ENCODE measurements at regions not wholly inside any gene's neighbourhood (a gene's known extent, or its start where the extent isn't known, plus 50 kb on each side); places are given as distances from the start of the nearest gene placed in this dataset.
A peak's percentile ranks its signal among the peaks of the same experiment; 100 is the strongest.
"Not testable (repeated sequence)": the region's sequence is repeated elsewhere in the genome, so short reads cannot be mapped to it uniquely, and the experiment has no call there.

DNA sequence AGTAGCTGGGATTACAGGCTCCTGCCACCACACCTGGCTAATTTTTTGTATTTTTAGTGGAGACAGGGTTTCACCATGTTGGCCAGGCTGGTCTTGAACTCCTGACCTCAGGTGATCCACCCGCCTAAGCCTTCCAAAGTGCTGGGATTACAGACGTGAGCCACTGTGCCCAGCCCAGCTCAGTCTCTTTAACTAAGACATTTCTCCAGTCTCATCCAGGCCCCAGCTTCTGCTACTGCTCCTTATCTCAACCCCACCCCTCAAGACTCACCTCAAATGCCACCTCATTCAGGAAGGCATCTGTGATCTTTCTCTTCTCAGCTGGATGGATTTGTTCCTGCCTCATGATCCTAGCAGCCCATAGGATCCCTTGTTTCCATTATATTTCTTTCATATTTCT lies 85.9 kb upstream of the GRAMD1B start:
- DNase-seq (ENCODE audit: low spot score) = not testable (repeated sequence)

- DNase-seq (ENCODE audit: low spot score) = no peak
Measured at GRCh38 chr11:123338997-123339752, 90.9 kb upstream of the GRAMD1B start.

GRCh38 chr11:123338266-123338800 lies 91.7 kb upstream of the GRAMD1B start:
- DNase-seq (ENCODE audit: low spot score) = no peak

GRCh38 chr11:123334925-123335324 lies 95.1 kb upstream of the GRAMD1B start:
- no peak for DNase-seq (ENCODE audit: low spot score)

- not testable (repeated sequence) for DNase-seq (ENCODE audit: low spot score)
Measured at GRCh38 chr11:123332577-123332976, 97.5 kb upstream of the GRAMD1B start.

GRCh38 chr11:123330948-123331347 lies 99.1 kb upstream of the GRAMD1B start:
- no peak for DNase-seq (ENCODE audit: low spot score)

DNA sequence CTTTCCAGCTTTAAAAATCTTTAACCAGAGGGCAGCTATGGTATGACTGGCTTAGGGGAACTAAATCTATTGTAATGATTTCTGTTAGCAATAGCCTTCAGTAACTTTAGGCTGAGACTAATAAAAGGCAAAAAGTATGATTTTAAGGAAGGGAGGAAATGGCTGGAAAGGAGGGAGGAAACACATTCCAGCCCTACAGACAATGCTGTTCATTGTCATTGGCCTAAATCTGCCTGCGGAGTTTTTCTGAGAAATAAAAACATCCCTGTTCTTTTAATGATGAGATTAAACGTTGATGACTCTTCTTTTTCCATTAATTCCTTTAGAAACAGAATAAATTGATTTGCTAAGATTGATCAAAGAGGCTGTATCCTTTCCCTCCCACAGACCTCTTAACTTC lies 99.6 kb upstream of the GRAMD1B start:
- no peak for DNase-seq (ENCODE audit: low spot score)

DNA sequence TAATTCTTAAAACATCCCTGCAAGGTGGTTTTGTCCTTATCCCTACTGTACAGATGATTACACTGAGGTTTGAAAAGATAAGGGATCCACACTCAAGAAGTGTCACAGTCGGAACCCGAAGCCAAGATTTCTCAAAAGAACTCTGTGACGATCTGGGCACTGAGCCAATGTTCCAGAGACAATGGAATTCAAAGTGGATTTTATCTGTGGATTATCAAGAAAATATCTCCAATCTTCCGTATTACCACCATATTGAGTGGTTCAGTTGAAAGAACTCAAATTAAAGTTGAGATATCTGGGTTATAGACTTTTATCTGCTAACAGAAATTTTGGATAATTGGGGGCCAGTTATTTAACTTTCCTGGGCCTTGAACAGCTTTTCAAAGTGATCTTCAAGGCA lies 100.0 kb upstream of the GRAMD1B start:
- DNase-seq (ENCODE audit: low spot score) = no peak

GRCh38 chr11:123328281-123328867 lies 101.7 kb upstream of the GRAMD1B start:
- DNase-seq (ENCODE audit: low spot score) = no peak

DNA sequence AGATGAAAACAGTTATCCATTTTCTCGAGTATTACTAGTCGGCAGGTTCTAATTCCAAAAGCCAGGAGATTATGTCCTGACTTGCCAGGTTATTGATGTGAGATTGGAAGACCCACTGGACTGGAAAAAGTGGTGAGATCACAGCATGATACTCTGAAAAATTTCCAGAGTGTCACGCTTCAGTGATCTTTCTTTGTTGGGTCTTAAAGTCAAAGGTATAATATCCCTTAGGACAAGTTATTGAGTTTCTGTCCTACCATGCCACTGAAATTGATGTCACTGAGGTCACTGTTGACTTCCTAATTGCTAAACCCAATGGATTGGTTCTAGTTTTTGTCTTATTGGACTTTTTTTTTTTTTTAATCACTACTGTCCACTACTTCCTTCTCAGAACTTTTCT lies 104.5 kb upstream of the GRAMD1B start:
- DNase-seq (ENCODE audit: low spot score) = peak; percentile 69

DNA sequence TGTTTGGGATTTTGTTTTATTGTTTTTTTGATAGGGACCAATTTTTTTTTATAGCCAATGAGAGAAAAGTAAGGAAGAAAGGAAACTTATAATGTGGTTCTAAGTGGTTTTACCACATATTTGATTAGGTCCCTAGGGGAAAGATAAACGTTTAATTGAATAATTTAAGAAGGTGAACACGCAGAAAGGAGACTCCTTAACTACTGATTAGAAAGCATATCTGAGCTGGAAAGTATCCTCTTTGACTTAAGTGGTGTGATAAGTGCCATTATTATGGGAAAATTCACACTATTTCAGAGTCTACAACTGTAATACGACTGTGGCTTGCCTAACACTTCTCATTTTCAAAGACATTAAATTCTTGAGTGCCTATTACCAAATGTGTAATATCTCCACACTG lies 106.5 kb upstream of the GRAMD1B start:
- no peak for DNase-seq (ENCODE audit: low spot score)

DNA sequence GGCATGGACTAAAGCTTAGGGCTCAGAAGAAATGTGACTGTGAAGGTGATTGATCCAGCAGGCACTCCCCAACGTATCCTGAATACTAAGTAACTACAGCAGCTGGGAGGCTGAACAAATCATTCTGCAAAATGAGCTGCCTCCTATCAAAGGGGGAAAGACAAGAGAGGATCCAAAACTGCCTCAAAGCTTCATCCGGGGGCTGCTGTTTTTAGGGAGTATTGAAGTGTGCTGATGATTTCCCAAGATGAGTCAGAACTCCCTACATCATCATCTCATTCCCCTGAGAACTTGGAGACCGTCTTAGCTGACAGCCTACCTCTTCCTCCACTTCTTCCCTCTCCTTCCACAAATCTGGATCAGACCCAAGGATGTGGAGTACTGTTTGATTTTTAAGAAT lies 108.4 kb upstream of the GRAMD1B start:
- no peak for DNase-seq (ENCODE audit: low spot score)

- no peak for DNase-seq (ENCODE audit: low spot score)
Measured at GRCh38 chr11:123318623-123319022, 111.4 kb upstream of the GRAMD1B start.

DNA sequence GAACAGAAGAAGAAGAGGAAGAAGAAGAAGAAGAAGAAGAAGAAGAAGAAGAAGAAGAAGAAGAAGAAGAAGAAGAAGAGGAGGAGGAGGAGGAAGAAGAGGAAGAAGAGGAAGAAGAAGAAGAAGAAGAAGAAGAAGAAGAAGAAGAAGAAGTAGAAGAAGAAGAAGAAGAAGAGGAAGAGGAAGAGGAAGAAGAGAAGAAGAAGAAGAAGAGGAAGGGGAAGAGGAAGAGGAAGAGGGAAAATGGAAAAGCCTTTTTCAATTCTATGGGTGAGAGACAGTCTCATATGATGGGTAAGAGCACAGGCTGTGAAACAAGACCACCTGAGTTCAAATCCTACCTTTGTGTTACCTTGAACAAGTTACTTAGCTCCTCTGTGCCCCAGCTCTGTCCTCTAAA lies 111.9 kb upstream of the GRAMD1B start:
- DNase-seq (ENCODE audit: low spot score) = not testable (repeated sequence)

GRCh38 chr11:123316003-123316402 lies 114.1 kb upstream of the GRAMD1B start:
- no peak for DNase-seq (ENCODE audit: low spot score)

GRCh38 chr11:123314972-123315371 lies 115.1 kb upstream of the GRAMD1B start:
- no peak for DNase-seq (ENCODE audit: low spot score)

DNA sequence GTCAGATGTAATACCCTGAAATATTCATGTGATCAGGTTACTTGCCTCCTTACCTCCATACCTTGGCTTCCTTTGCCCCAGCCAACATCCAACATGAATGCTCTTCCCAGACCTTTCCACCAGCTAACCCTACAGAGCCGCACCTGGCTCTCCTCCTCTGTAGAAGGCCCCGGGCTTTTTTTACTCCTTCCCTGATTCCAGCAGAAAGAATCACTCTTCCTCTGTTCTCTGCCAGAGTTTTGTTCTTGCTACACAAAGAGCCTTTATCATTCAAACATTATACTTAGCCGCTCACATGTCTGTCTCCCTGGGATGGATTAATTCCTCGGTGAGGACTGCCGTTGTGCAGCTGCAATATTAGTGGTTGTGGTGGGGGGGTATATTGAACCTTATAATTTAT lies 116.8 kb upstream of the GRAMD1B start:
- no peak for DNase-seq (ENCODE audit: low spot score)

DNA sequence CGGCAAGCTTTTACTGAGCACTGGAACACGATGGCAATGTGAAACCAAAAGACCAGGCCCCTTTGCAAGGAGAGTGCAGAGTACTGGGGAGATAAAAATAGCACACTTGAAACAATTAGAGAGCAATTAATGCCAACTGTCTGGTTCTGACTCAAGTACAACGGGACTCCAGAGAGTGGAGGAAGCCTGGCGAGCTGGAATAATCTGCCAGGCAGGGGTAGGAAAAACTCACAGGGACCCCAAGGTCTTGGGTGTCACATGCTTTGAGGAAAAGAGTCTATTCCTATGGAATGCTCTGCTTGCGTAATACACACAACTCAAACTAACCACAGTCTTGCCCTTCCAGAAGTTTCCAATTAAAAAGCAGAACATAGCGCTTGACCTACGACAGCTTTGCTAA lies 113.0 kb upstream of the CLMP start:
- peak; percentile 4 for DNase-seq (ENCODE audit: low spot score)

- no peak for DNase-seq (ENCODE audit: low spot score)
Measured at GRCh38 chr11:123307276-123307675, 112.2 kb upstream of the CLMP start.

DNA sequence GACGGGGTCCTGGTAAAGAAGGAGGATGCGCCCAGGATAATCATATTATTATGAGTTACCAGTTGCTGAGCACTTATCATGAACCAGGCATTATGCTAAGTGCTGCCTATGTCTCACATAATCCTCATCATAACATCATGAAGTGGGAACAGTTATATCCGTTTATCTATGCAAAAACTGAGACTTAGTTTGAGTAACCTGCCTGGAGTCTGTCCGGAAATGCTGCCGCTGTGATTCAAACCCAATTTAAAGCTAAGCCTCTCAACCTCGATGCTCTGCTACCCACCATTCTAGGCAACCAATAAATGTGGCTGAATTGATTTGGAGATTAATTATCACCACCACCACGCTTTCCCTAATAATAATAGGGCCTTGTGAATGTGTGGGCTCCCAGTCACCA lies 111.5 kb upstream of the CLMP start:
- no peak for DNase-seq (ENCODE audit: low spot score)

DNA sequence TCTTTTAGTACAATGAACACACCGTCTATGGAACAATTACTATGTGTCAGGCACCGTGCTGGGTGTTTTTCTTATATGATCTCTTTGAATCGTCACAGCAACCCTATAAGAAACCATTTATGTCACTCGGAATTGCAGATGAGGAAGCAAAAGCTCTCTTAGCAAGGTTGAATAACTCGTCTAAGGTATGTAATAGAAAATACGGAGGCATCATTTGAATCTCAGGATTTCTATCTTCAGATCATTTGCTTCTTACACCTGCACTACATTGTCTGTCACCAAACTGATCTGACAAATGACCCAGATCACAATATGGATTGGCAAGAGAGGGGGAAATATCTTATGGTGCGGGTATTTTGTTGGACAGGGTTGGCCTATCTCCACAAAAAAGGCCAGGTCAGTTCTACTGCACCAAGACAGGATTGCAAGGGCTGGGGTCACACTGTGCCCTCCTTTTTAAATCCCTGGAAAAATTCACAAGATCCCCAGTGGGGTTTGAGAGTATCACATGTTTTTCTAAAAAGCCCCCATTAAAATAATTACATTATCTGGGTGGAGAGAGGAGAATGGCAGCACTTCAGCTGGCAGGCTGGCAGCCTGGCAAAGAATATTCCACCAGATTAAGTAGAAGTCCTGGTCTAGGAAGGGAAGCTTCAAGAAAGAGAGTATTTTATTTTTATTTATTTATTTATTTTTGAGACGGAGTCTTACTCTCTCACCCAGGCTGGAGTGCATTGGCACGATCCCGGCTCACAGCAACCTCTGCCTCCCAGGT lies 110.7 kb upstream of the CLMP start:
- DNase-seq (ENCODE audit: low spot score) = no peak

DNA sequence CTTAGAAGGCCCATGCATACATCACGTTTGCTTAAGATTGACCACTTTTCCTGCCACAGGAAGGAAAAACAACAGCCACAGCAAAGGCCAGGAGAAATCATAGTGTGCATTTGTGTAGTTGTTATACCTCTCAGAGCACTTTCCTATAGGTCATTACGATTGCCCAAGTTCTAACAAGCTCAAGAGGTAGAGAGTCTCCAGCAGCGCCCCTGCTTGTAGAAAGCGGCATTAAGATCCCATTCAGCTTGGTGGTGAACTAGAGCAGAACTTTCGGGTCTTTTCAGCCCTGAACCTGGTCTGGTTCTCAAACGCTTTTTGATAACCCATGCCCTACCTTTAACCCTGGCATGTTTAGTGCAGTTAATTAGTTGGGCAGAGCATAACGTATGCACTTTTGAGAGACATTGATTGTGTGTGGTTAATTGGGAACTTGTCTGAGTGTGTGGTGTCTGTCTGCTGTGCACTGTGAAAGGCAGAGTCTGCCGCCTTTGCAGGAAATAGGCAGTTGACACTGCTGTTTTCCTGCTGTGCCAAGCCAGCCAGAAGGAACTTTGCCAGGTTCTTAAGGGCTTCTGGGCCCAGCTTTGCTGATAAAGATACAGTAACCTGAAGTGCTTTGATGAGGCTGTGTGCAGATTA lies 109.9 kb upstream of the CLMP start:
- no peak for DNase-seq (ENCODE audit: low spot score)

Measured in kidney tubule cell (primary cell).